NCI-H526 treated with DMSO at 0.1 percent for 48 hours (cell line): ENCODE measurements at regions not wholly inside any gene's neighbourhood (a gene's known extent, or its start where the extent isn't known, plus 50 kb on each side); places are given as distances from the start of the nearest gene placed in this dataset.

Source experiments
- DNase-seq: peaks from one replicate; lab custom pipeline; 2025; lab: John Stamatoyannopoulos, UW

GRCh38 chr6:95780037-95780436 is 202.7 kb downstream of the MANEA start:
- no peak for DNase-seq

GRCh38 chr6:95784019-95784418 is 206.7 kb downstream of the MANEA start:
- no peak for DNase-seq

- DNase-seq, result no peak
These were observed 207.5 kb downstream of the MANEA start for GRCh38 chr6:95784869-95785268.

GRCh38 chr6:95785785-95786184 is 208.4 kb downstream of the MANEA start:
- no peak for DNase-seq

GRCh38 chr6:95786802-95787201 is 209.5 kb downstream of the MANEA start:
- no peak for DNase-seq

DNA sequence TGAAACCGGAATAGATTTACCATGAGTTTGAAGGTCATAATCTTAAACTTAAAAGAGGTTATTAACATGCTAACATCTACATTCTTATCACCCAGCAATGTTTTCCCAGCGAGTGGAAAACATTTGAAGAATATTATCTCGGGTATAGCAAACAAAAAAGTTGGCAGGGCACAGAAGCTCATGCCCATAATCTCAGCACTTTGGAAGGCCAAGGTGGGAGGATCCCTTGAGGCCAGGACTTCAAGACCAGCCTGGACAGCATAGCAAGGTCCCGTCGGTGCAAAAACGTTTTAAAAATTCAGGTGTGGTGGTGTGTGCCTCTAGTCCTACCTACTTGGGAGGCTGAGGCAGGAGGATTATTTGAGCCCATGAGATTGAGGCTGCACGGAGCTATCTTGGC is 213.5 kb downstream of the MANEA start:
- DNase-seq, result no peak

GRCh38 chr6:95794749-95795148 is 217.4 kb downstream of the MANEA start:
- DNase-seq, result no peak

DNA sequence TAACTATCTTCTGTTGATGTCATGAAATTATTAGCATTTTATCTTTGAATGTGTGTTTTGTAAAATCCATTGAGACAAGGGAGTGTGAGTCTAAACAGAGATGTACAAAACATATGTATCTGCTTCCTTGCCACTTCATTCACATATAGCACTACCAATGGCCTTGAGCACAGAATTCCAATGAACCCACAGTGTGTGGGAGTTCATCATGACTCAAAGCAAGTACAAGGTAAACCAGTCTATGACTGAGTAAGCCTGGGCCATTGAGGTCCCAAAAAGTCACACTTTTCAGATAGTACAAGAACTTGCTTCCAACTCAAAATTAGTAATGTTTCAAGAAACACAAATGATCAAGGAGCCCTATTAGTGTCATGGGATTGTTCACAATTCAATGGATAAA is 218.6 kb downstream of the MANEA start:
- no peak for DNase-seq

DNA sequence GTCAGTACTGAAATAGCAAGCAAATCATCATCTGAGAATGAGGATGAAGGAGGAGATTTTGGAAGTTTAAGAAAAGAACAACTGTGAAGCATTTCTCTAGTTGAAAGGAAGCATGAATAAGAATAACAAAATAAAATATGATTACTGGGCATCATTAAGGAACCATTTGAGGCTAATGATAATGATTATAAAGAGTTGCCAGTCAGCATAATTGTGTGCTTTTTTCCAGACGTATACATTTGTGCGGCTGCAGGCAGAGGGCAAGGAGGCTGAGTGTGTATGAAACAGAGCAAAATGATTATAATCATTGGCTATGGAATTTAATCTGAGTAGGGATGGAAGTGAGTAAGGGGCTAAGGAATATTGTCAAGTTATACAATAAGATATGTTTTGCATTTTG is 218.7 kb upstream of the FUT9 start:
- DNase-seq, result no peak

GRCh38 chr6:95802978-95803377 is 212.8 kb upstream of the FUT9 start:
- DNase-seq, result no peak

GRCh38 chr6:95803889-95804288 is 211.9 kb upstream of the FUT9 start:
- no peak for DNase-seq

DNA sequence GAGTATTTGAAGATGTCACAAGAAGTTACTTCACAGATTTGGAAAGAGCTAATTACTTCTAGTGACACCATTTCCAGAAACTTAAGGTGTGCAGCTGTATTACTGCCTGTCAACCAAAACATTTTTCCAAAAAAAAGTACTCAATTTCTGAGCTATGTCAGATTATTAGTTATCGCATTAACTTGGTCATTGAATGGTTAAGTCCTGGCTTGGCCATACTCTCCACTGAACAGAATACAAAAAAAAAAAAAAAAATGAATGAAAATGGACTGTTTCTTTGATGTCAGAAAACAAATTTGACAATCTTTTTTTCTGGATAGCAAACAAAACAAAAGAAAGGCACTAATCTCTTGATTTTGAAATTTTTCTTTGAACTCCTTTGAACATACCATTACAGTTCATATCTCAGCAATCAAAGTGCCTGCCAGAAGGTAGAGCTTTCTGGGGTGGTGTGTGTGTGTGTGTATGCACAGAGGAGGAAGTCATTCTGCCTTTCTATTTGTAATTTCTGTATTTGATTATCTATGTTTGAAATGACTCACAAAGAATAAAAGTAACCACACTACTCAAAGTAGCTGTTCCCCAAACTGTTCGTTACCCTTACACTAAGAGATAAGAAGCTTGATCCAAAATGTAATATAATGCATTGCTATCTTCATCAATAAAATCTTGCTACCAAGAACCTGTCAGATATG is 210.8 kb upstream of the FUT9 start:
- no peak for DNase-seq

GRCh38 chr6:95805699-95806098 is 210.1 kb upstream of the FUT9 start:
- DNase-seq, result no peak

DNA sequence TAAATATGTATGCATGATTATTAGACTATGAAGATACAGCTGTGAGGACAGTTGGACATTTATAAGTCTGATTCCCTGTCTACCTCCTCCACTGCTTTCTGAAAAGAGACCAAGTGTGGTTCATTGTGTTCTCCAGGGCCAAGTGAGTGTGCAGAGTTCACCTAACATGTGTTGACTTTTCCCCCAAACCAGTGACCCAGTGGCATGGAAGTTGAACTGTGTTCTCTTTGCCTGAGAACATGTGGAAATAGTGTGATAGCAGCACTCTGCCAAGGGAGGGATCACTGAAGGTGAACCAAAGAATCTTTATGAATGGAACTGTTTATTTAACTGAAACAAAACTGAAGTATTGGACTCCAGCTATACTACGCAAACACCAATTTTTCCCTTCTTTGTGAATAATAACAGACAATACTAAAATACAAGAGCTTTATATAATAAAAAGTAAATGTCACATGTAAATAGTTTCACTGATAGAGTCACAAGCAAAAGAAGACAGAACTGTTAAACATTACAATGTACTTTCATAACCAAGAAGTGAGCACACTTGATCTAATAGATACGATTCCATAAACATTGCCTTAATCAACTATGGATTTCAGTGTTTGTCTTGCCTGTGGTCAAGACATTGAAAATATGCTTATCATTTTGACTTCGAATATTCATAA is 200.3 kb upstream of the FUT9 start:
- no peak for DNase-seq

DNA sequence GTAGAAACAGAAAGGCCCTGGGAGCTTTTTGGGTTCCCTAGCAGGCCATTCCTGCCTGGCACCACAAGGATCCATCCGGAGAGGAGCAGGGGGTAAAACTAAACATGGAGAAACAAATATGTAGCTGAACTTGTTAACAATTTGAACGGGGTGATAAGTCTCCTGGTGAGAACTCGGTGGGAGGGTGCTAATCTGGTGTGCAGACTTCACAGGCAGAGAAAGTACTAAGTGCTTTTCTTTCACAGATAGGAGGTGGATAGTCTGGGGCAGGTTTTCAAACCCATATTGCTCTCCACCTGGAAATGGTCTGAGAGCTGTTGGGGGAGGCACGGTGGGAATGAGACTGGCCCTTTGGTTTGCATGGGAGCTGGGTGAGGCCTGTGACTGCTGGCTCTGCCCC is 196.3 kb upstream of the FUT9 start:
- no peak for DNase-seq

- DNase-seq, result no peak
These were observed 195.8 kb upstream of the FUT9 start for GRCh38 chr6:95819939-95820338.

- no peak for DNase-seq
These were observed 184.8 kb upstream of the FUT9 start for GRCh38 chr6:95830859-95831557.

- DNase-seq, result no peak
These were observed 177.9 kb upstream of the FUT9 start for GRCh38 chr6:95837890-95838289.

GRCh38 chr6:95841560-95841959 is 174.2 kb upstream of the FUT9 start:
- no peak for DNase-seq

GRCh38 chr6:95846652-95847051 is 169.1 kb upstream of the FUT9 start:
- peak; percentile 35 for DNase-seq

- DNase-seq, result no peak
These were observed 168.7 kb upstream of the FUT9 start for GRCh38 chr6:95847061-95847460.

GRCh38 chr6:95848717-95849116 is 167.1 kb upstream of the FUT9 start:
- no peak for DNase-seq

DNA sequence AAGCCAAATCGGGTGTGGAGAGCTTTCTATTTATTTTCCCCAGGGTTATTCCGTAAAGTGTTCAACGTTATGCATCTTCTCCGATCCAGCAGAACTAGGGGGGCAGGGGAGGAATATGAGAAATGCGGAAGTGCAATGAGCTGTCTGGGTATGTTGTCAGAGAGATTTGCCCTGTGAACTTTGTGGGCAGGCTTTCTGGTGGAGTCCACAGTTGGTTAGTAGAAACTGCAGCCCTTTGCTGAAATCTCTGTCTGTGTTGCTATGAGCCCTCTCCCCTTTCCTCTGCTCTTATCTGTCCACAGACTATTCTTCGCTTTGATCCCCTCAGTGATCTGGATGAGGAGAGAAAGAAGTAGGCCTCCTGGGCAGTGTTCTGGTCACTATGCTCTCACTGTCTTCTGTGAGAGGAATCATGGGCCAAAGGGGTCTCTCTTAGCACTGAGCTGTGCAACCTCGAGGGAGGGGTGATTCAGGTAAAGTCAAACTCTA is 158.9 kb upstream of the FUT9 start:
- DNase-seq, result no peak
